NCI-H2029 (cell line): ENCODE measurements at regions not wholly inside any gene's neighbourhood (a gene's known extent, or its start where the extent isn't known, plus 50 kb on each side); places are given as distances from the start of the nearest gene placed in this dataset.

ENCODE experiments used
- DNase-seq: peaks from one replicate; lab custom pipeline; 2025; lab: John Stamatoyannopoulos, UW

DNA sequence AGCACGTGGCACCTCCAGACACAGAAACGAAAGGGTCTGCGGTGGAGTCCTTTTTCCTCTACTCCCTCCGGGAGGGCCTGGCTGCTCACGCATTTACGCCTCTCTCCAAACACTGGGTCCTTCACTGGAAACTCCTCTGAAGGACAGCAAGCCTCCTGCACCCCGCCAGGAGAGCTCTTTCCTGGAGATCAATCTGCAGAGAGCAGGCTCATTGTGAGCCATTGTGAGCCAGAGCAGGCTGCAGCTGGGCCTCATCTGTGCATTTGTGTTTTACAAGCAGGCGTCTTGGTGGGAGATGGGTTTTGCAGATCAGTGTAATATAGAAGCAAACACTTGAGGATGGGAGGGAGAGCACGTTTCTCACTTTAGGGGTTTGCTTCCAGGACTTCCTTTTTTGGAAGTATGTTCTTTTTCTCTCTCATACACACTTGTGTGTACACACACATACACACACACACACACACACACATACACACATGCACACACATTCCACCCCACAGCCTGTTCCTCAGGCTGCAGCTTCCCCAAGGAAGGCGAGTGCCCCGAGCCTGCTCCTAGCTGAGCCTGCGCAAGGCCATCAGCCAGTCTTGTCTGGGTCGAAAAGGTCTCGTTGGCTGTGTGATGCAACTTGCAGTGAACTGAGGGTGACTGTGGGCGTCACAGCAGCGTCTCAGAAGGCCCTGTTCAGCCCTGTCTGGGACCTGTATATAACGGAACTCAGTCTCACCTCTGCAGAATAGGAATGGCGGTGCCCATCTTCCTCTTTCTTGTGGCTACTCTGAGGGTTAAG lies 163.5 kb downstream of the GLI2 start:
- DNase-seq, result no peak

DNA sequence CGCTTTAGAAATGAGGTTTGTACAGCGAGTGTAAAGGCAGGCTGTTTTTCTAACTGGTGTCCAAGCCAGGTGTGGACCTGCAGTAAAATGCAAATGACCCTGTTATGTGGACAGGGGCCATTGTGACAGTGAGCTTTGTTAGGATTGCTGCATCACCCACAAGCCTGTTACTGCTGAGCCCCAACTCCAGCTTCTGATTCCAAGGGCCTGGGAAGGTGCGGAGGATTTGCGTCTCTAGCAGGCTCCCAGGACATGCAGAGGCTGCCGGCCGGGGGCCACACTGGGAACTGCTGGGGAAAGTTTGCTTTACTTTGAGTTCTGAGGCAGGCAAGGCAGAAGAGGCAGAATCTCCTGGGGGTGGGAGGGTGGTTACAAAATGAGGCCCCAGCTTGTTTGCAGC lies 164.1 kb downstream of the GLI2 start:
- no peak for DNase-seq

DNA sequence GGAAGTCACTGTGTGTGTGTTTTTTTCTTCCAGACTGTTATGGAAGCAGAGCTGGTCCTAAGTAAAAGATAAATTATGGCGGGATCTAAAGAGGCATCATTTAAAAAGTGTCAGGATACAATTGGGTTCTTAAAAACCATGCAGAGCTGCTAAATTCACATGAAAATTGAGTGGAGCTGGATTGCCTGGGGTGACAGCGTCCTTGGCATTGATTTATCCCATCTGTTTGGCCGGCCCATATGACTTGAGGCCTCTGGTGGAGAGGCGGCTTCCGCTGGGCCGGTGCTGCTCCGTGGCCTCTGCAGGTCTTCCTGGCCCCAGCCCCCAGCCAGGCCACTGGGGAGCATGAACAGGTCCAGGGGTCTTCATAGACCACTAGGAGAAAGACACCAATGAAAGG lies 165.5 kb downstream of the GLI2 start:
- DNase-seq, result no peak

DNA sequence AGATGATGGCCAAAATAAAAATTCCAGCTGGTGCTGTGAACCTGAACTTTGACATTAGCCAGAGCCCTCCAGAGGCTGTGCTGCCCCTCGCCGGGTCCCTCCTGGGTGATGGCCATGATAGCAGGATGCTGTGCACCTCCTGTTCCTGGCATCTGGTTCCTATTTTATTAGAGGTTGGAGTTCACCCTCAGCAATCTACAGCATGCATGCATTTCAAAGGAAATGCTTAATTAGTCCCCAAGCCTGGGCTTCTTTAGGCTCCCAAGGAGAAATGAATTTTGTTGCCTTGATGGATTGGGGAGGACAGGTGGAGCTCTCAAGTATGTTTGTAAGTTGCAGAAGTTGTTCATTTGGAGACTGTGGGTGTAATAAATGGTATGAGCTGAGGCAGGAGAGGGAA lies 166.9 kb downstream of the GLI2 start:
- no peak for DNase-seq

DNA sequence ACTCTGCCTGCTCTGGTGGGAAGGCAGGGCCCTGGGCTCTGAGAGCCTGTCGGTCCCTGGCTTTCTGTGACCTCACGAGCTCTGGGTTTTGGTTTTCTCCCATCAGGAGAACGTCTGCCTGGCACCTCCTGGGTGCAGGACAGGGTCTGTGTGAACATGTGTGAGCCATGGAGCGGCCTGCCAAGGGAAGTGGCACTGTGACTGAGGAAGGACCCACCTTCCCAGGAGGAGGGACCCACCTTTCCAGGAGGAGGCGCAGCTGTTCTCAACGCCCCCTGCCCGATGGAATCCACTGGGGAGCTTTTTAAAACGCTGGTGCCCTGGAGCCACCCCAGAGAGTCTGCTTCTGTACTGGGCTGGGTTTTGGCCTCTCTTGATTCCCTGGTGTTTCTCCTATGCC lies 168.7 kb downstream of the GLI2 start:
- DNase-seq, result no peak

DNA sequence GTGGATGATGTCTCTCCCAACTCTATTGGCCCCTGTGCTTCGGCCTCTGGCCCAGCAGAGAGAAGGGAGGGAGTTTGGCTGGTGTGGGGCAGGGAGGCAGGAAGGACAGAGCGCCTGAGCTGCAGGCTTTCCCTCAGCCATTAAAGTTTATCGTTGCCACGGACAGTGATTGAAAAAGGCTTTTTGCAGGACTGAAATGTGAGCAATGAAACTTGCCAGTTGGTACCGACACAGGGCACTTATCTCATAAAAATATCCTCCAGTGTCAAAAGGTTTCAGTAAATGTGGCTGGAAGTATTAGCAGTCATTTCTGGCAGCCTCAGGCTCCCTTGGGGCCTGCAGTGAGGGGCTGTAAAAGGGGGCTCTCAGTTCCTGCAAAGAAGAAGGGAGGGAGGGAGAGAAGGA lies 169.2 kb downstream of the GLI2 start:
- DNase-seq, result no peak

DNA sequence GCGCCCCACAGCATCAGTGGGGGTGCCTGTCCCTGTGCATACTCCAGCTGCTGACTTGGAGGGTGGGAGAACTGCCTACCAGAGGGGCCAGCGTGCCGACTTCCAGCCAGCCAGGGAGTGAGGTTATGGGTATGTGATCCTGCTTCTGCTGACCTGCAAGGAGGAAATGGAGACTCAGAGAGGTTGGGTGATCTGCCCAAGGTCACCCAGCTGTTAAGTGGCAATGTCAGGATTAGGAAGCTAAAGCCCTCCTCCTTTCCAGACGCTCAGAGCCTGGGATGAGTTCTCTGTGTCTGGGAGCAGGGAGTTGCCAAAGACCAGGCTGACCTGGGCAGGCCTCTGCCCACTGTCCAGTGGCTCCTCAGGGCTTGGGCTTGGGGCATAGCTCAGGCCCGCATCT lies 169.6 kb downstream of the GLI2 start:
- DNase-seq, result no peak

DNA sequence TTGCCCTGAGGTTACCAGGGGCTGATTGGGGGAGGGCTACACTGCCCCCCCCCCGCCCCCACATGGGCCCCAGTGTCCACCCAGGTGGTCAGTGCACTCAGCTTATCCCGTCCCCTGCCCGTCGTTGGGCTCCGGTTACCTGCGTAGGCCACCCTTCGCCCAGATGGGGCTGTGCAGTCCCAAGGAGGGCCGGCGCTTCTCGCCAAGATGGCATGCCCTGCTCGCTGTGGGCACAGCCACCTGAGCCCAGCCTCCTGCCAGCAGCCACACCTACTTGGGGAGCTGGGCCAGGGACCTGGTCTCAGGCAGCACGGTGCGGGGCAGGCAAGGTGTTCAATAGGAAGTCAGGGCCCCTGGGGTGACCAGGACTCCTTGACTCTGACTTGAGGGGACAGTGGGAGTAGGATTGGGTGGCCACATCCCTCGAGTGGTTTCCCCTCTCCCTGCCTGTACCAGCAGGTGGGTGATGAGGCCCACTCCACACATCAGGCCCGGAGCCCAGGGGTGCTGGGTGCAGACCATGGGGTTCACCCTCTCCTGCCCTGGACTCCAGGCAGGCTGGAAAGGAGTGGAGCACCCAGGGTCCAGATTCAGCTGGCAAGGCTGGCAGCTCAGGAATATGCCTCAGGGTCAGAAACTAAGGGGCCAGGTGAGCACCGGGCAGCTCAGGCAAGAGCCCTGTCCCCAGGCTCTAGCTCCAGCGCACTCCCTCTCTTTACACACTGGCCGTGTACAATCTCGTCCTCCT lies 170.3 kb downstream of the GLI2 start:
- DNase-seq, result no peak

DNA sequence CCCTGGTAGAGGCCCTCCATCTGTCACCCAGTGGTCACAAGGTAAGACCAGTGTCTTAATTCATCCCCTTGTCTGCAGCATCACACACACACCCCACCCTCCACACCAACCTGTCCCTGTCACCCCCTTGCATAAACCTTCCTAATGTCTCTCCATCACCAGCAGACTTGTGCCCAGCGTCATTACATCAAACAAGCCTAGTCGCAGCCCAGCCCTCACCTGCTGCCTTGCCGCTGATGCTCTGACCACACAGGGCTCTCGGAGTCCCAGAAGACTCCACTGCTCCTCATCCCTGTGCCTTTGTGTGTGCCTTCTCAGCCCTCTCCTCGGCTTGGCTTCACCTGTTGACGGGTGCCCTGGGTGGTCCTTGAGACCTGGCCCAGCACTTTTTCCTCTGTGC lies 171.2 kb downstream of the GLI2 start:
- no peak for DNase-seq

DNA sequence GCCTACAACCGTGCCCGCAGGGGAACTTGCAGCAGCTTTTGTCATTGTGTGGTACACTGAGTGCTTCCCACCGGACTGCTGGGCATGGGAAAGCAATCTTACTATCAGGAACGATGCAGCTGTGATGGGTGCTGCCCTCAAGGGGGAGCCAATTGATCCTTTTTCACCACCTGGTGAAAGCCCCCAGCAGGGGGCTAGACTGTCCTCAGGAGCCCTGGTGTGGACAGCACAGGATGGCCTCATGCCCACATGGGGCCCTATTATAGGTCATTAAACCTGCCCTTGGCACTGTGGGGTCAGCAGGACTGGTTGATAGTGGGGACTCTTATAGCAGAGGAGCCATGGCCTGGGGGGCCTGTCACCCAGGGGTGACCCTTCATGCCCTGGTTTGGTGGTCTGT lies 172.2 kb downstream of the GLI2 start:
- no peak for DNase-seq

DNA sequence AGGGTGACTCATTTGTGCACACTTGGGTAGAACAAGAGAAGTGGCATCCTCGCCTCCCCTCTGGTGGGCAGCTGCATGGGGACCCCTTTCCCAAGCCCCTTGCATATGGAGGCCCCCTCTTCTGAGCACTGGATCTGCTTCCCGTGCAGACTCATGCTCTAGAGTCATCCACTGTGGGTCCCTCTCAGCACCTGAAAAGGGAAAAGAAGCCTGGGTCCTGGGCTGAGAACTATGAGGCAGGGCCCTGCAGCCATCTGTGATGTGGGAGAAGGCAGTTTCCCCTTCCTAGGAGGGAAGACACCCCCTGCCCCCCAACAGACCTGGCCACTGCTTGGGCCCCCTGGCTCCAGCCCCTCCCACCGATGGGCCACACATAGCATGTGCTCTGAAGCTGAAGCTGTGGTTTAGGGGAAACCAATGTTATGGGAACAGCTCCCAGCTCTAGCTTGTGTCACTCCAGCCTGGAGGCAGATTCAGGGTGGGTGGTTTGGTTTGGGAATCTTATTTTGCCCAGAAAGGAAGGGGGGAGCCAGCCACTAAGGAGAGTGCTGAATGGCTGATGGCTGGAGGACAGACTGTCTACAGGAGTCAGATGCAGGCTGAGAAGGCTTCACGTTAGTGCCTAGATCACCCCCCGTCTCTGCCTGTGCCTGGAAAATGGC lies 172.8 kb downstream of the GLI2 start:
- DNase-seq, result no peak

DNA sequence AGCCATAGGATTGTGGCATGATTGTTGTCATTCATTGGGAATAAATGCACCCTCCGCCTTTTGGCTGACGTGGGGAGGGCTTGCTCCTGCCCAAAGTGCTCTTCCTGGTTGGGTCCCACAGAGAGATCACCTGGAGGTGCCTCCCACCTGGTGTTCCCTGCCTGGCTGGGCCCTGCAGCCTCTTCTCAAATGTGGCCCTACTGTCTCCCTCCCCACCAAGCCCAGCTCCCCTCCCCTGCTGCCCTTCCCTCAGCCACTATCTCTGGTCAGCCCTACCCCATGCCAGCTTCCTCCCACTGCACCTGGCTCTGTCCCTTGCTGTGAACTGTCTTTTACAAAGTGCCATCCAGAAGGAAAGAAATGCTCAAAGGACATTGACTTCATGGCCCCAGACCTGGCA lies 173.4 kb downstream of the GLI2 start:
- DNase-seq, result no peak

DNA sequence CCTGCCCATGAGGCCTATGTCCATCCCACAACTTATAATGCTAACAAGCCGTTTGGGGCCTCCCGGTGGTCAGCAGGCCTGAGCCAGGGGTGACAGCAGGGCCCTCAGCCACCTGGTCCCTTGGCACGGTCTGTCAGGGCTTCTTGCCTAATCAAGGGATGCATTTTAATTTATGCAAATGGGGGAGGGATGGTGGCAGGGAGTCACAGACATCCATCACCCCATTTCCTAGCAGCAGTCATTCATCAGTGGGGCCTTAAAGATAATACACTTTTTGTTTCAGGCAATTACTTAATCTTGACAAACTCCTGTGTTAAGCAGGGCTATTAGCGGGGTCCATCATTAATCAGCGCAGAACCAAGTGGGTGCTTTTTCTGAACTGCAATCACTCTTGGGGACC lies 174.5 kb downstream of the GLI2 start:
- DNase-seq, result no peak

DNA sequence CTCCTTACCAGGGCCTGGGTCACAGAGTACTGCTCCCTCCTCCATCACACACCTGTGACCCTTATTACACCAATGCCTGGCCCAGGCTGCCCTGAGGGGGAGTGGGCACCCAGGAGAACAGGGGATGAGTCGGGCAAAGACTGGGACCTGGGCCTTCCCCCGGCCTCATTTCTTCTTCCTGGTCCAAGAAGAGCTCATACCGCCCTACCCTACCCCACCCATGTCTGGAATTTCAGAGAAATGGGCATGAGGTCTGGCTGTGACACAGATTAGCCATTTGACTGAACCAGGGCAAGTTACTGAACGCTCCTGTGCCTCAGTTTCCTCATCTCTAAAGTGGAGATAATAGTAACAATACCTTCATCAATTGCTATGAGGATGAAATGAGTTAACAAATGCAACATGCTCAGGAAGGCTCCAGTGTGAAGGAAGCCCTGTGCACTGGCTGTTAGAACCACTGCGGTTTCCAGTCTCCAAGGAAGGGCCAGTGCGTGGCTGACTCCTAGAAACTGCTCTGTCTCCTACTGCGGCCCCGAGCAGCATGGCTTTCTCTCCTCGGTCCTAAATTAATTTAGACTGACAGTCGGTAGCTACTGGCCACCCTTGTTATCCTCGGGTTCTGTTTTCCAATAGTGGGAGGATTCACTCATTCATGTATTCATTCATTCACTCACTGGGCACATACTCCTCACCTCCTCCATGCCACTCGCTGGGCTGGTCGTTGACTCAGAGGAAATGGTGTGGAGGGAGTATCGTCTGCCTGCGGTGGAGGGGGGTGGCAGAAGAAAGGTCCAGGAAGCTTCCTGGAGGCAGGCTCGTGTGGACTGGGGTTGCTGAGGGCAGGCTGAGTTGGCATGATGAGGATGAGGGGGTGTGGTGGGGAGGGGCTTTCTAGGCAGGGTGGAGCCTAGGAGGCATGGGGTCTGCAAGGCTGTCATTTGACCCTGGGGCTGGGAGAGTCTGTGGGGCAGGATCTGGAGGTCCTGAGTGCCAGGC lies 175.6 kb downstream of the GLI2 start:
- no peak for DNase-seq

DNA sequence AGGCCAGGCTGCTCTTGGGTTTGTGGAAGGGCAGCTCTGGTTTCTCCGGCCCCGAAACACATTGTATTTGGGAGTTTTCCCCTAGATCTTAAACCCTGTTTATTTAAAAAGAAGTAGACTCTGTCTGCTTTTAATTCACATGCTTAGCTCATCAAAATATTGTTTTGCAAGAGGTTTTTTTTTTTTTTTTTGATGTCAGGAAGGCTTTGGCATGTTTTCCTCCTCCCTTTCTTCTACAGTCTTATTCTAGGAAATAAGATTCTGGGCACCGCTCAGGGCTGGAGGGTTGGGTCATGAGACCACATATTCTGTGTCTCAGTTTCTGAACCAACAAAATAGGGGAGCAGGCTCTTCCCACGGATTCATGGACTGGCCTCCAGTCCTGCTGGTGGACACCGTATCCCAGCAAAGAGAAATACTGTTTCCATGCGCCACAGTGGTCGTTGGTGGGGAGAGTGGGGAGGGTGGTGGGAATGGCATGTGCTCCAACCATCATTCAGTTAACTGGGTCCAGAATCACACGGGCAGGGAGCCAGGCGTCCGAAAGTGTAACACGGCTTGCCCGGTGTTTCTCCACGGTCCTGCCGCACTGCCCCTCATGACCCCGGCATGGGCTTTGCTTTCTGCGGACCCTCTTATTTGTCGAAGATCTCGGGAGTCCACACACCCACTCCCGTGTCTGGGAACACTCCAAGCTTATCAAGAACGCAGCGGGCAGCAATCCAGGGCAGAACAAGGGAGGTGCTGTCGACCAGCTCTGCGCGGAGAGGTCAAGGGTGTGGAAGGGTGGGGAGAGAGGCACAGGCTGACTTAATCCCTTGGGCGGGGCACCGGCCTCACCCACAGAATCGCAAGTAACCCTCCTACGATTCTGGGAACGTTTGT lies 176.7 kb downstream of the GLI2 start:
- DNase-seq, result no peak

DNA sequence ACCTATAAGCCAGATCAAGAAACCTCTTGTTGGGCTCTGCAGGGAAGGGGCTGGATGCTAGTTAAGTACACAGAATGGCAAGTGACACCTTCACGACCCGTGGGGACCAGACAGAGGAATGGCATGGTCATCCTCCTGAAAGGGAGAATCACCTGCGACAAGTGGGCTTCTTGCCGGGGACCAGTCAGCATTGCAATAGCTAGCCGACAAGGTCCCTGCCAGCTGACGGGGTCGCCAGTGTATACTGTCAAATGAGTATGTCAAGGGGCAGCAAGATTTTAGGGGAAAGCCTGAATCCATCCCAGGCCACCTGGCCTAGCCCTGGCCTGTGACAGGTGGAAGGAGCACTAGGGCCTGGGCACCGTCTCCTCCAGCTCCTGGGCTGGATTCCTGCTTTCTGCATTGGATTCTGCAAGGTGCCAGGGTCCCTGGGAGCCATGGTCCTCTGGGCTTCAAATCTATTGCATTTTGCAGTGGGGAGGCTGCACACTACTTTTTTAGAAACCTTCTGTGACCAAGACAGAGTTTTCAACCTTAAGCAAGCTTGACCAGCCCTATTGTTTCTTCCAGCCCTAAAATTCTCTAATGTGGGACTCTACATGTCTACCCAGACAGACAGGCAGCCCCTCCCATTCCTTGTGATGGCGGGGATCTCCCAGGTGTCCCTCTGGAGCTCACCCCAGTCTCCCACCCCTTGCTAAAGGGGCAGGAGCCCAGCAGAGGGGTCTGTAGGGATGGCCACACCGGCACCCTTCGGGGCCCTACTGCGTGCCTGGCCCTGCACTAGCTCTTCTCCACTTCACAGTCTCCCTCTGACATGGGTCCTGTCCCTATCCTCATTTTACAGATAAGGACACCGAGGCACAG lies 178.5 kb downstream of the GLI2 start:
- no peak for DNase-seq

DNA sequence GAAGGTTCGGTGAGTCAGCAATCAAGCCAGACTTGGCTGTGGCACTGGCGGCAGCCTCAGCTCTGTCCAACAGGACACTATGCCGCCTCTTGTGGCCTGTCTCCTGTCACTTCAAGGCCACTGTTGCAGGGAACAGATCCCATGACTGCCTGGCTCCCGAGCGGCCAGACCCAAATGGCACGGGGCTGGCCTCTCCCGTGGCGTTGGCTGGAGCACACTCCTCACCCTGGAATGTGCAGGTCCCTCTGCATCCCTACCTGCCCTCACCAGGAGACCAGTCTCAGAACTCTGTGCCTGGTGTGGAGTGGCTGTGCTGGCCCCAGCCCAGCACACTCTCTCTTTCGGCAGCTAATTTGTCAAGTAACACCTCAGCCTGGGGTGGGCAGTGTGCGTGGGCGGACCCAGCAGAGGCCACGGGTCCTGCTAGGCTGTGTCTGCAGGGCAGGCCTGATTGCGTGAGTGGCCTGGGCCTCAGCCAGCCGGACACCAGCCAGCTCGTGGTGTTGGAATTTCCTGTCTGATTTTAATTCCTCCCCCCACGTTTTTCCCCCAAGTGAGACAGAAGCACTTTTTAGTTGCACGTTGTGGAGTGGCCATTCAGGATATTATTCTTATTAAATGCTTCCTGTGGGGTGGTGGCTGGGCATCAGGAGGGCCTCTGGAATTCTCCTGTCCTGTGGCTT lies 179.3 kb downstream of the GLI2 start:
- no peak for DNase-seq

DNA sequence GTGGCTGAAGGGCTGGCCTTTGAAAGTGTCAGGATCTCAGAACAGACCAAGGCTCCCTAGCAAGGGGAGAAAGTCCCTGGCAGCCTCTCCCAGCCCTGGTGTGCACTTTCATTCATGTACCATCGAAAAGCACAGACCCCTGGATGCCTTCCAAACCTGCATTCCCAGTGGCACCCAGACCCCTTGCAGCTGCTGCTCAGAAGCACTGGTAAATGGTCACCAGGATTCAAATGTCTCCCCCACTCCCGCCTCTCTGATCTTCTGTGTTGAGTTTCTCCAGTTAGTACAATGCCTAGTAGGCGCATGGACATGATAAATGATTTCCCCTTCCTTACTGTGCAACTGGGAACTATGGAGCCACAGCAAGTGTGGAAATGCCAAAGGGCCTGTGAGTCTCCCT lies 180.0 kb downstream of the GLI2 start:
- no peak for DNase-seq

DNA sequence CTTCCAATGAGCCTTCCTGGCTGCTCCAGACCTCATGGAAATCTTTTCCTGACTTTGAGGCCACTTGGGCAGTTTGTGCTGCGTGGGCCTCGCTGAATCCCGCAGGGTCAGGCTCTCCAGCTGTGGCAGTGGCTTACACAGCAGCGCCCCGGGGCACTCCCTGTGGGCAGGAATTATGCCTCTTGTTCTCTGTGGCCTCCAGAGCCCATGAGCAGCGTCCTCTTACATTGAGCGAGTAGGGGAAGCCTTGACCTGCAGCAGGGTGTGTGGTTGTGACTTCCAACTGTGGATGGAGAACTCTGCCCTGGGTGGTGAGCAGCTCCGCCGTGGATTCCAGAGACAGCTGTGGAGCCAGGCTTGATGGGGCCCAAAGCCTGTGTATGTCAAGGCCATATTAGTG lies 180.8 kb downstream of the GLI2 start:
- DNase-seq, result no peak
